Right atrium auricular region (tissue), 2 donors: ENCODE measurements at regions not wholly inside any gene's neighbourhood (a gene's known extent, or its start where the extent isn't known, plus 50 kb on each side); places are given as distances from the start of the nearest gene placed in this dataset.
"Not testable (repeated sequence)": the region's sequence is repeated elsewhere in the genome, so short reads cannot be mapped to it uniquely, and the experiment has no call there.

Source experiments
- DNase-seq: peaks from one replicate; pipeline ENCODE4 v3.0.0-alpha.2; 2019; ENCODE audit warnings: low spot score
- H3K27ac ChIP-seq, 2 donors: fragments of 200-600 bp; sonication (generic); 1 replicate in 1 of 2; 2 replicates in 1 of 2; pipeline ENCODE4 v1.5.1; 2016 to 2019
- H3K27me3 ChIP-seq, 2 donors: fragments of 200-600 bp; sonication (generic); one replicate each; pipeline versions ENCODE4 v1.5.1 to v1.6.0; 2017 to 2019
- H3K36me3 ChIP-seq: fragments of 200-600 bp; sonication (generic); one replicate; pipeline ENCODE4 v1.5.1; 2016
- H3K4me1 ChIP-seq, 2 donors: fragments of 200-600 bp; sonication (generic); one replicate each; pipeline versions ENCODE4 v1.5.1 to v1.6.0; 2017 to 2019
- H3K4me3 ChIP-seq, 2 donors: fragments of 200-600 bp; sonication (generic); 1 replicate in 1 of 2; 2 replicates in 1 of 2; pipeline ENCODE4 v1.5.1; 2017 to 2019; ENCODE audit warnings: mild to moderate bottlenecking in 1 of 2, moderate library complexity in 1 of 2
- H3K9me3 ChIP-seq, 2 donors: fragments of 200-600 bp; sonication (generic); one replicate each; pipeline ENCODE4 v1.5.1; 2019
- TF ChIP-seq, protein P1 (sequence below), 2 donors: fragments of 200-600 bp; sonication (generic); IDR thresholded peaks; one replicate each; pipeline ENCODE4 v1.5.1; 2019; ENCODE audit warnings: antibody characterized with exemption in 2 of 2

DNA sequence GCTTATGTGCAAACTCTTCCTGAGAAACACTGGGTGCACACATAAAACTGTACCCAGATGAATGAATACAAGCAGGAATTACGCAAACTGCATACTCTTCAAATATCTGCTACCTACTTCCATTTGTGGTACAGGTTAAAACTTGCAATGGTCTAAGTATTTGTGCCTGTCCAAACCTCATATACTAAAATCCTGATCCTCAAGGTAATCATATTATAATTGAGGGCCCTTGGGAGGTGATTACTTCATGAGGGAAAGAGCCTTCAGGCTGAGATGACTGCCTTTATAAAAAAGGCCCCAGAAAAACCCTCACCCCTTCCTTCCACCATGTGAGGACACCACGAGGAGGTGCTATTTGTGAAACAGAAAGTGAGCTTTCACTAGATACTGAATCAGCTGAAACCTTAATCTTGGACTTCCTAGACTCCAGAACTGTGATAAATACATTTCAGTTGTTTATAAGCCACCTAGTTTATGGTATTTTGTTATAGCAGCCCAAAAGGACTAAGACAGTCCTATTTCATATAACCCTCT, 1977.2 kb downstream of the PCDH7 start:
- Histone ChIP-seq H3K9me3 (no peaks in the 10 kb centered on the region), H3K36me3 (no peaks in the 10 kb centered on the region), H3K27me3 (no peaks in the 10 kb centered on the region), H3K4me1 (no peaks in the 10 kb centered on the region), H3K4me3 (no peak overlapping the region), H3K27ac (no peak overlapping the region)
- no peak for DNase-seq
- TF ChIP-seq, protein P1, sequence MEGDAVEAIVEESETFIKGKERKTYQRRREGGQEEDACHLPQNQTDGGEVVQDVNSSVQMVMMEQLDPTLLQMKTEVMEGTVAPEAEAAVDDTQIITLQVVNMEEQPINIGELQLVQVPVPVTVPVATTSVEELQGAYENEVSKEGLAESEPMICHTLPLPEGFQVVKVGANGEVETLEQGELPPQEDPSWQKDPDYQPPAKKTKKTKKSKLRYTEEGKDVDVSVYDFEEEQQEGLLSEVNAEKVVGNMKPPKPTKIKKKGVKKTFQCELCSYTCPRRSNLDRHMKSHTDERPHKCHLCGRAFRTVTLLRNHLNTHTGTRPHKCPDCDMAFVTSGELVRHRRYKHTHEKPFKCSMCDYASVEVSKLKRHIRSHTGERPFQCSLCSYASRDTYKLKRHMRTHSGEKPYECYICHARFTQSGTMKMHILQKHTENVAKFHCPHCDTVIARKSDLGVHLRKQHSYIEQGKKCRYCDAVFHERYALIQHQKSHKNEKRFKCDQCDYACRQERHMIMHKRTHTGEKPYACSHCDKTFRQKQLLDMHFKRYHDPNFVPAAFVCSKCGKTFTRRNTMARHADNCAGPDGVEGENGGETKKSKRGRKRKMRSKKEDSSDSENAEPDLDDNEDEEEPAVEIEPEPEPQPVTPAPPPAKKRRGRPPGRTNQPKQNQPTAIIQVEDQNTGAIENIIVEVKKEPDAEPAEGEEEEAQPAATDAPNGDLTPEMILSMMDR (IDR thresholded peaks at IDR 0.05): no peak

DNA sequence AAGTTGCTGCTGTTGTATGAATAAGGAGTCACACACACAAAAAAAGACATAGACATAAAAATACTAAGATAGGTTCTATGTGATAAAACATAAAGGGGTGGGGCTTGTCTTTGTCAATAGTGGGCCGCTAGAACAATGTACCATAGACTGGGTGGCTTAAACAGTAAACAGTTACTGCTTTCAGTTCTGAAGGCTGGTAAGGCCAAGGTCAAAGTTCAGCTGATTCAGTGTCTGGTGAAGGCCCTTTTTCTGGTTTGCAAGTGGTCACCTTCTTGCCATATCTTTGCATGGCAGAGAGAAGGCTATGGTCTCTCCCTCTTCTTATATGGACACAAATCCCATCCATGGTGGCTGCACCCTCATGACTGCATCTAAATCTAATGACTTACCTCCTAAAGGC, 1980.7 kb downstream of the PCDH7 start:
- Histone ChIP-seq H3K9me3 (peaks cover 0 to 4% of the 10 kb centered on the region in 2 donors), H3K36me3 (no peaks in the 10 kb centered on the region), H3K4me3 (no peak overlapping the region), H3K27ac (no peak overlapping the region), H3K27me3 (no peaks in the 10 kb centered on the region), H3K4me1 (no peaks in the 10 kb centered on the region)
- no peak for DNase-seq
- TF ChIP-seq, protein P1 (IDR thresholded peaks at IDR 0.05): no peak

DNA sequence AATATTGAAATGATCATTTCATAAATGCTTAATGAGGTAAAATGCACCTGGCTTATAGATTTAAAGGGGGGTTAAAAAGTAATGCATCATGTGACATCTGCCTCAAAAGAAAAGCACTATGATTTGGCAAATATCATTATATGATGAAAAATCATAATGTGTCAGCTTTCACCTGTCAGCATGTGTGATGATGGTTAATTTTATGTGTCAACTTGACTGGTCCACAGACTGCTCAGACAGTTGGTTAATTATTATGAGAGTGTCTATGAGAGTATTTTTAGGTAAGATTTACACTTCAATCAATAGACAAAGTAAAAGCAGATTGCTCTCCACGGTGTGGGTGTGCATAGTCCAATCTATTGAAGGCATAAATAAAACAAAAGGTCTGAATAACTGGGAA, 1986.7 kb downstream of the PCDH7 start:
- no peak for DNase-seq
- H3K27me3 ChIP-seq: no peaks in the 10 kb centered on the region
- H3K4me3 ChIP-seq: no peak overlapping the region
- TF ChIP-seq, protein P1 (IDR thresholded peaks at IDR 0.05): no peak
- peaks cover 0 to 4% of the 10 kb centered on the region in 2 donors for H3K9me3 ChIP-seq
- no peak overlapping the region for H3K27ac ChIP-seq
- H3K4me1 ChIP-seq: no peaks in the 10 kb centered on the region
- no peaks in the 10 kb centered on the region for H3K36me3 ChIP-seq

DNA sequence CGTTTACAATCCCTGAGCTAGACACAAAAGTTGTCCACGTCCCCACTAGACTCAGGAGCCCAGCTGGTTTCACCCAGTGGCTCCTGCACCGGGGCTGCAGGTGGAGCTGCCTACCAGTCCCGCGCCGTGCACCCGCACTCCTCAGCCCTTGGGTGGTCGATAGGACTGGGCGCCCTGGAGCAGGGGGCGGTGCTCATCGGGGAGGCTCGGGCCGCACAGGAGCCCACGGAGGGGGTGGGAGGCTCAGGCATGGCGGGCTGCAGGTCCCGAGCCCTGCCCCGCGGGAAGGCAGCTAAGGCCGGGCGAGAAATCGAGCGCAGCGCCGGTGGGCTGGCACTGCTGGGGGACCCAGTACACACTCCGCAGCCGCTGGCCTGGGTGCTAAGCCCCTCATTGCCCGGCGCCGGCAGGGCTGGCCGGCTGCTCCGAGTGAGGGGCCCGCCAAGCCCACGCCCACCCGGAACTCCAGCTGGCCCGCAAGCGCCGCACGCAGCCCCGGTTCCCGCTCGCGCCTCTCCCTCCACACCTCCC, 1996.0 kb downstream of the PCDH7 start:
- not testable (repeated sequence) for H3K4me1 ChIP-seq, H3K36me3 ChIP-seq, H3K27ac ChIP-seq, DNase-seq, H3K27me3 ChIP-seq, H3K9me3 ChIP-seq, H3K4me3 ChIP-seq

DNA sequence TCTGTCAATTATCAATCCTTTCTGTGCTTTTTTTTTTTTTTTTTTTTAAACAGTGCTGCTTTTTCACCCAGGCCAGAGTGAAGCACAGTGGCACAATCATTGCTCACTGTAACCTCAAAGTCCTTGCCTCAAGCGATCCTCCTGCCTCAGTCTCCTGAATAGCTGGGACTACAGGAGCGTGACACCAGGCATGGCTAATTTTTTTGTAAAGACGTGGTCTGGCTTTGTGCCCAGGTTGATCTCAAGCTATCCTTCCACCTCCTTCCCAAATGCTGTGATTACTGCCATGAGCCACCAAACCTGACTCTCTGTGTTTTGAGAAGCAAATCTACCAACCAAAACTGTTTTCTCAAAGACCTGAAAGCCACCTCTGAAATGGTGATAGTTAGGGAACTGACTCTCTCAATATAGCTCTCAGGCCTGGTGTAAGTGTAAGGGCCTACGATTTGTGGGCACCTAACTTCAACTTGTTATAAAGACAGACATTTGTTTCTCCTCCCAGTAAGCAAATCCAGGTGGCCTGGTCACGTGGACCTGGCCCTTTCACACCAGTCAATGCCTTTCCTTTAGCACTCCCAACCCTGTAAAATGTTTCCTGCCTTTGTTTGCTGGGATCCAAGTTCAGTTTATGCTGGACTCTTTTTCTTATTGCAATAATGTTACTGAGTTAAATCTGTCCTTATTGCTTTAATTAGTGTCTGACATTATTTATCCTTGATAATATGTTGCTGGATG, 2015.9 kb downstream of the PCDH7 start:
- TF ChIP-seq, protein P1 (IDR thresholded peaks at IDR 0.05): no peak
- Histone ChIP-seq H3K27me3 (no peaks in the 10 kb centered on the region), H3K4me1 (no peaks in the 10 kb centered on the region), H3K9me3 (no peaks in the 10 kb centered on the region), H3K36me3 (no peaks in the 10 kb centered on the region), H3K27ac (no peak overlapping the region), H3K4me3 (no peak overlapping the region)
- no peak for DNase-seq

DNA sequence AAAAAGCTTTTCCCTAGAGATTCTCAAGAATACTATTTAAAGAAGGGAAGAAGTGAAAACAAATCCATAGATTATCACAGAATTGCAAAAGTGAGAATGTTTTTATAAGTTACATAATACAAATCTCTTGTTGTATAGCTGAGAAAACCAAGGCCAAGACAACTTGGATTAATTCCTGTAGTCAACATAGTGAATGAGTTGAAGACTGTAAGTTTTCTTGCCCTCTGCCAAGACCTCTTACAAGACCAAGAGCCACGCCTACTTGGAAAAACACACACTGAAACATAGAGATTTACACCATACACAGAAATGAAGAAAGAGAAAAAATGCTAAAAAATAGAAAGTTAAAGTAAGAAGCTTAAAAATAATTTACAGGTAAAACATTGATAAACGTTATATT, 2024.0 kb downstream of the PCDH7 start:
- no peaks in the 10 kb centered on the region for H3K36me3 ChIP-seq
- H3K9me3 ChIP-seq: no peaks in the 10 kb centered on the region
- no peak for DNase-seq
- TF ChIP-seq, protein P1 (IDR thresholded peaks at IDR 0.05): no peak
- no peaks in the 10 kb centered on the region for H3K27me3 ChIP-seq
- H3K4me3 ChIP-seq: no peak overlapping the region
- no peak overlapping the region for H3K27ac ChIP-seq
- no peaks in the 10 kb centered on the region for H3K4me1 ChIP-seq
